ENCODE measurements at regions not wholly inside any gene's neighbourhood (a gene's known extent, or its start where the extent isn't known, plus 50 kb on each side); places are given as distances from the start of the nearest gene placed in this dataset.

DNA sequence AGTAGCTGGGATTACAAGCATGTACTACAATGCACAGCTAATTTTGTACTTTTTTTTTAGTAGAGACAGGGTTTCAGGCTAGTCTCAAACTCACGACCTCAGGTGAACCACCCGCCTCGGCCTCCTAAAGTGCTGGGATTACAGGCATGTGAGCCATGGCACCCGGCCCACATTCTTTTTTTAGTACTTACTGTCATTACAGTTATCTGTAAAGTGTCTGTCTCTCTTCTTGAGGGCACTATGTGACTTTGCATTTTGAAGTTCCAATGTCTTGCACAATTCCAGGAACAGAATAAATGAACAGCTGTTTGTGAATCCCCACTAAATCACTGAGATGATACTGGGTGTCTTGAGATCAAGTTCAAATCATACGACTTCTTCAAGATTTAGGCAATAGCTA is 1540.3 kb downstream of the CDH11 start:
- TF ChIP-seq, protein P1, sequence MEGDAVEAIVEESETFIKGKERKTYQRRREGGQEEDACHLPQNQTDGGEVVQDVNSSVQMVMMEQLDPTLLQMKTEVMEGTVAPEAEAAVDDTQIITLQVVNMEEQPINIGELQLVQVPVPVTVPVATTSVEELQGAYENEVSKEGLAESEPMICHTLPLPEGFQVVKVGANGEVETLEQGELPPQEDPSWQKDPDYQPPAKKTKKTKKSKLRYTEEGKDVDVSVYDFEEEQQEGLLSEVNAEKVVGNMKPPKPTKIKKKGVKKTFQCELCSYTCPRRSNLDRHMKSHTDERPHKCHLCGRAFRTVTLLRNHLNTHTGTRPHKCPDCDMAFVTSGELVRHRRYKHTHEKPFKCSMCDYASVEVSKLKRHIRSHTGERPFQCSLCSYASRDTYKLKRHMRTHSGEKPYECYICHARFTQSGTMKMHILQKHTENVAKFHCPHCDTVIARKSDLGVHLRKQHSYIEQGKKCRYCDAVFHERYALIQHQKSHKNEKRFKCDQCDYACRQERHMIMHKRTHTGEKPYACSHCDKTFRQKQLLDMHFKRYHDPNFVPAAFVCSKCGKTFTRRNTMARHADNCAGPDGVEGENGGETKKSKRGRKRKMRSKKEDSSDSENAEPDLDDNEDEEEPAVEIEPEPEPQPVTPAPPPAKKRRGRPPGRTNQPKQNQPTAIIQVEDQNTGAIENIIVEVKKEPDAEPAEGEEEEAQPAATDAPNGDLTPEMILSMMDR (conservative IDR thresholded peaks at IDR 0.05) = no peak
- TF ChIP-seq ZFX (IDR thresholded peaks at IDR 0.05) = no peak

All from C4-2B (cell line).